Inflammatory macrophage (primary cell): ENCODE measurements at regions not wholly inside any gene's neighbourhood (a gene's known extent, or its start where the extent isn't known, plus 50 kb on each side); places are given as distances from the start of the nearest gene placed in this dataset.

Experiments used
- DNase-seq, 2 donors: peaks; one replicate each; pipeline ENCODE4 v3.0.0-alpha.2; 2020 to 2022

GRCh38 chr3:137205394-137206045 is 247.7 kb downstream of the IL20RB start:
- DNase-seq: no peak

- no peak for DNase-seq
Measured at GRCh38 chr3:137207616-137208015, 249.8 kb downstream of the IL20RB start.

DNA sequence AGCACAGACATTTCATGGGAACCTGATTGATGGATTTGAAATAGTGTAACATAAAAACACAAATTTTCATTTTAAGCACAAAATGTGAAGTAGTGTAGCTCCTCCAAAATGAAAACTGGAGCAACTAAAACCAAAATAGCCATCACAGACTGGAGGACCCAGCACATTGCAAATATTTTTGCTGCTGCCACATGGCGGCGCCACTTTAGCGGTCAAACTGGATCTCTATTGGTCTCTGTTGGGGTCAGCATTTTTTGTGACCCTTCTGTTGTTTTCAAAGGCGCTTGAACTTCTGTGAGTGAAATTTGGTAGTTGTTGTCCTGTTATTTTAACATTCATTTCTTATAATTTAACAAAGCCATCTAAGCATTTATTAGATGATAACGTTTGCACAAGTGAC is 259.9 kb downstream of the IL20RB start:
- DNase-seq: no peak

GRCh38 chr3:137219801-137220445 is 262.1 kb downstream of the IL20RB start:
- DNase-seq: no peak

- DNase-seq: no peak
Measured at GRCh38 chr3:137222736-137223225, 265.0 kb downstream of the IL20RB start.

GRCh38 chr3:137224464-137224863 is 266.7 kb downstream of the IL20RB start:
- DNase-seq: no peak

- no peak for DNase-seq
Measured at GRCh38 chr3:137242836-137243400, 285.1 kb downstream of the IL20RB start.

DNA sequence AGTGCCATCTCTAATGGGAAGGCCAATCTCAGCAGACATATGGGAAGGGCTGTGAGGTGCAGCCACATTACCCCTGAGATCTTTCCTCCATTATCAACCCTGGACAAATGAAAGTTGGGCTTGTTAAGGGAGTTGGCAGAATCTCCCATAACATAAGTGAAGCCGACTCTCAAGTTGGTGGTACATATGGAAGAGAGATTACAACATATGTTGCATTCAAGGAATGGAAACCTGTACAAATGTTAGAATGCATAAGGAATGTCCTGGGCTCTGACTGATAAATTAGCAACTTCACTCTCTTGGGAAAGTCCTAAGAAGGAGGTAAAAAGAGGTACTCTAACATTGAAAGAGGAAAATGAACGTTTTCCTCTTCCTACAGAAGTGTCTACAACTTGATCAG is 288.7 kb downstream of the IL20RB start:
- no peak for DNase-seq

DNA sequence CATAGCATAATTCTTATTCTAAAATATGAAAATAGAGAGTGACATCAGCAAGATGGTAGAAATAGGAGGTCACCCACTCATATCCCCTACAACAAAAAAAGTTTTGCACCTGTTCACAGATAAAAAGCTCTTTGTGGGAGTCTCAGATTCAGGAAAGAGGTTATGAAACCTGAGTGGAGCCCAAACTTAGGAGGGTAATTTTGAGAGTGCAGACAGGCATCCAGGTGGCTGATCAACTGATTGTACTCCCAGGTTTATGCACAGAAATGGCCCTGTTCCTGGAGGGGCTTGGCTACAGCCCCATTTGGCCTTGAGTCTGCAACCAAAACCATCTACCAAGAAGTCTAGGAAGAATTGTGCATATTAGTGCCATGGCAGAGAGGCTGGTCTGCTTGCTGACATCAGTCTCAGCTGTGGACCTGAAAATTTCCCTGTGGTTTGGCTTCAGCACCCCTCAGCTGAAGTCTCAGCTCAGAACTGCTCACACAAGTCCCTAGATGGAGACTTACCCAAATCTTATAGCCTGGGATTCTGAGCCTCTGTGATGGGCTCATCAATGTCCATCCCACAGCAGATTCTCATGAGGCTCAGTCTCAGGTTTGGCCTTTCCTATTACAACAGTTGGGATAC is 291.6 kb downstream of the IL20RB start:
- DNase-seq: no peak

DNA sequence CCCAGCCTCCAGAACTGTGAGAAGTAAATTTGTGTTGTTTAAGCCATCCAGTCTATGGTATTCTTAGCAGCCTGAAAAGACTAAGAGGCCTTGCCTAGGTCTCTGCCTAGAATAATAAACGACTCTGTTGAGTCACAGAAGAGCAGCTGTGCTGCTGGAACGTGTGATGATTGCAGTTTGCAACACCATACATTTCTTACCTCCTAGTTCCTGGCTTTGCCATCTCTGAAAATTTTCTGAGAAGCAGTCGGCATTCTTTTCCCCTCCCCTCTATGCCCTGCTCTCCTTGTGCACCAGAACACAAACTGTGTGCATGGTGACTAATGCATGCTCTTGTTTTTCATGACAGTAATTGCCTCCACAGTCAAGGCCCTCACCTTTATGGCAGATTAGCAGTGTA is 301.3 kb downstream of the IL20RB start:
- no peak for DNase-seq

- DNase-seq: no peak
Measured at GRCh38 chr3:137259701-137260100, 301.9 kb downstream of the IL20RB start.

GRCh38 chr3:137264071-137264820 is 306.5 kb downstream of the IL20RB start:
- no peak for DNase-seq

DNA sequence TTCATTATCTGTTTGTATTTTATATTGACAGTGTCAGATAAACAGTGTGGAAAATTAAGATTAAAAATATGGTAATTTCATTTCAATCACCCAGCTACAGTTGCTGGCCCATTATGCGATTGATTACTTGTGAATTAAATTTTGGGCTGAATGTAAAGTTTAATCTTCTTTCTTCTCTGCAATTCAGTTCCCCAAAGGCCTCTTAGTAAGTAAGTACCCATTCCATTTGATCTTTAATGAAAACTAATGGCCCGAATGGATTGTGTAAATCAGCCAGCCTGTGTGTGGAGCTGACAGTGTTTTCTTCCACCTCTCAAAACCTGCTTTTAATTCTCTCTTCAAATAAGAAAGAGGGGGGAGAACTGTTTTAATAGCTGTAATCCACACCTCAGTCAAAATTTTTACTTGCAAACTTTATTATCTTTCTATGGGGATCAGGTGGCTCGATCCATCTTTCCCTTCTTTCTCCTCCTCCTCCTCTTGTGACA is 307.1 kb downstream of the IL20RB start:
- DNase-seq: no peak

DNA sequence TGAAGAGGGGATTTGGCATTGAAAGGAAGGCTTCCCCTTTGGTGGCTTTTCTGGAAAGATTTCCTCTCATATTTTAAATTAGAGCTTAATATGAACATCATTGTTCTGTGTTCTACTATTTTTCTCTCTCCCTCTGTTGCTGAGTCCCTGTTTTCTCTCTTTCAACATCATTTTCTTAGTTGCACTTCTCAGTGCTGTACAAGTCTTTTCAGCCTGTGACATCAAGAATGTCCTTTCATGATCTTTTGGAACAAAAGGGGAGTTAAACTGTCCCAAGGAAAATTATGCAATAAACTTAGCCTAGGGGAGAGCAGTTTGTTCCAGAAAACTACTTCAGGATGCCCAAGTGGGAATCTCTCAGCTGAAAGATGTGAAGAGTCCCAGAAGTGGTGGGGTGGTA is 325.1 kb downstream of the IL20RB start:
- DNase-seq: no peak

GRCh38 chr3:137285924-137286323 is 328.1 kb downstream of the IL20RB start:
- no peak for DNase-seq

DNA sequence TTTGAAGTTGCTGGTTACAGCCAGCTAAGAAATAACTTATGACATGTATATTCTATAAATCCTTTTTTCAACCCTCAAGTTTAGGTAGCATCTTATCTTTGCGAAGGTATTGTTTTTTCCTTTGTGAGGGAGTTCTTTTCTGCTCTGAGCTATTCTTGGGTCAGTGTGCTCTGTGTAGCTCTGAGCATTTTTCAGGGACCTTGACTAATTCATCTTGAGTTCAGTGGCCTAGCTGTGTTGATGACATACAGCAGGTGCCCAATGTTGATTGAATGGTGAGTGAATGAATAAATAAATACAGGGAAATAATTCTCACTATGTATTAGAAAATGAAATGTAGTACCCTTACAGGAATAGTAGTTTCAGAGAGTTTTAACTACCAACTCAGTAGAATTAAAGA is 335.3 kb downstream of the IL20RB start:
- DNase-seq: no peak

DNA sequence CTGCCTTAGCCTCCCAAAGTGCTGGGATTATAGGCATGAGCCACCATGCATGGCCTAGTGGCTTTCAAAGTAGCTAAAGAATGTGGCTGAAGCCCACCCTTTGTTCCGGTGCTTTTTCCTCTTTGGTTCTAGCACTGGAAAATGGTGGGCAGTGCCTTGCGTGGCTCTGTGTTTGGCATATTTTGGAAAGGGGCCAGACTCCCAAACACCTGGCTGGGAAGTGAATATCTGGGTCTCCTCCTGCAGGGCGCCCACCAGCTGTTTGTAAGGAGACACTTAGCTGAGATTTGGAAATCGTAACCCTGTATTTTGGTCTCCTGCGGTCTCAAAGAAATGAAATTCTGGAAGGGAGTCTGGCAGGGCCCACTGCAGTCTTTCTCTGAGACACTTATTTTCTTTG is 336.4 kb downstream of the IL20RB start:
- DNase-seq: no peak

DNA sequence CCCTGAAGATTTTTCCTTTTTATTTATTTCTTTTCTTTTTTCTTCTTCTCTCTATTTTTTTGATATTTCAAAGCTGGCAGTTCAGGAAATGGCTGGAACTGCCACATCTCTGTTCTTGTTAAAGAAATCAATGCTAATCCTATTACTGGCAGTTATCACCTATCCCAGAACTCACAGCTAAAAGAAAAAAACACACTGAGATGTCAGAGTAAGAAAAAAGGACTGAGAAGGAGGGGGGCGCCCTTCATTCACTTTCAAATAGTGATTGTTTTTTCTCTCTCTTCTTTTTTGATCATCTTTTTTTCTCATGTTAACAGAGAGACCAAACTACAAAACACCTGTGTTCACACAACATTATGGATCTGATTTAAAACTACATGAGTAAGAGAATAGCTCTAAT is 337.1 kb downstream of the IL20RB start:
- DNase-seq: no peak

- DNase-seq: no peak
Measured at GRCh38 chr3:137295336-137295735, 337.6 kb downstream of the IL20RB start.

GRCh38 chr3:137296116-137296515 is 338.3 kb downstream of the IL20RB start:
- no peak for DNase-seq

DNA sequence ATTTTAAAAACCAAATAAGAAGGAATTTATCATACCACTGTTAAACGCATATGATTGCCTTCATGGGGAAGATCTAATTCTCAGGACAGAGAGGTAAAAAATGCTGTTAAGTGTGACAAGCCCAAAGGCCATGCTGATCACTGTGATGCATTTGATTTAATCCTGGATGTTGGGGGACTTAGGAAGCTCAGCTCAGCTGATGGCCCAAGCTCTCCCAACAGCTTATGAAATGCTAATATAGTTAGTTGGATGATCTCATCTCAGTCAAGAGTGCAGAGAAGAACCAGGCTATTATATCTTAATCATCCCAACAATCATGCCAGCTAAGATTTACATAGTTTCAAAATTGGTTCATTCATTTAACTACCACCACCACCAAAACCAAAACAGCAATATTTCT is 340.0 kb downstream of the IL20RB start:
- no peak for DNase-seq

GRCh38 chr3:137300703-137301102 is 342.9 kb downstream of the IL20RB start:
- no peak for DNase-seq
